NCI-H748 (cell line): ENCODE measurements at regions not wholly inside any gene's neighbourhood (a gene's known extent, or its start where the extent isn't known, plus 50 kb on each side); places are given as distances from the start of the nearest gene placed in this dataset.
"Not testable (repeated sequence)": the region's sequence is repeated elsewhere in the genome, so short reads cannot be mapped to it uniquely, and the experiment has no call there.

Source experiments
- DNase-seq: peaks from one replicate; lab custom pipeline; 2025; ENCODE audit not compliant: unreplicated experiment; lab: John Stamatoyannopoulos, UW

DNA sequence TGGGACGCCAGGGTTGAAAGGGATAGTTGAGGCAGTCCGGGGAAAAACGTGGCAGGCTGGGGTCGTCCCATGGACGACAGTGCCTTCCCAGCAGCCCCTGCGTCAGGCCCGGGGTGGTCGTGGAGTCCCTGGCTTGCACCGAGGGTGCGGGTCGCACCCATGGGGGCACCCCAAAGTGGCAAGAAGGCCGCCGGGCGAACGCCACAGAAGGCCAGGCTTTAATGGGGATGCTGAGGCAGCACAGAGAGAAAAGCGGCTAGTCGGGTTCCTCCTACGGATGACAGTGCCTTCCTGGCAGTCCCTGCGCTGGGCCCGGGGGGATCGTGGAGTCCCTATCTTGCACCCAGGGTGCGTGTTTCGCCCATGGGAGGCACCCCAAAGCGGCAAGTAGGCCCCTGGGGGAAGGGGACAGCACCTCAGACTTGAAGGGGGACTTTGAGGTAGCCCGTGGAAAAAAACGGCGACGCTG lies 158.6 kb upstream of the ALG10B start:
- DNase-seq: no peak

DNA sequence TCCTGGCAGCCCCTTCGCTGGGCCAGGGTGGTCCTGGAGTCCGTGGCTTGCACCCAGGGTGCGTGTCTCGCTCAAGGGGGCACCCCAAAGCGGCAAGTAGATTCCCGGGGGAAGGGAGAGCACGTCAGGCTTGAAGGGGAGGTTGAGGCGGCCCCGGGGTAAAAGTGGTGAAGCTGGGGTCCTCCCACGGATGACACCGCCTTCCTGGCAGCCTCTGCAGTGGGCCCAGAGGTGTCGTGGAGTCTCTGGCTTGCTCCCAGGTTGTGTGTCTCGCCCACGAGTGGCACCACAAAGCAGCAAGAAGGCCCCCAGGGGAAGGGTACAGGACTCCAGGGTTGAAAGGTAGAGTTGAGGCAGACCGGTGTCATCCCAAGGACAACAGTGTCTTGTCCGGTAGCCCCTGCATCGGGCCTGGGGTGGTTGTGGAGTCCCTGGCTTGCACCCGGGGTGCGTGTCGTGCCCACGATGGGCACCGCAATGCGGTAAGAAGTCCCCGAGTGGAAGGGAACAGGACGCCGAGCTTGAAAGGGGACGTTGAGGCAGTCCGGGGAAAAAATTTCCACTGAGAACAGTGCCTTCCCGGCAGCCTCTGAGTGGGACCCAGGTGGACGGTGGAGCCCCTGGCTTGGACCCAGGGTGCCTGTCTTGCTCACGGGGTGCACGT lies 158.0 kb upstream of the ALG10B start:
- DNase-seq: no peak

DNA sequence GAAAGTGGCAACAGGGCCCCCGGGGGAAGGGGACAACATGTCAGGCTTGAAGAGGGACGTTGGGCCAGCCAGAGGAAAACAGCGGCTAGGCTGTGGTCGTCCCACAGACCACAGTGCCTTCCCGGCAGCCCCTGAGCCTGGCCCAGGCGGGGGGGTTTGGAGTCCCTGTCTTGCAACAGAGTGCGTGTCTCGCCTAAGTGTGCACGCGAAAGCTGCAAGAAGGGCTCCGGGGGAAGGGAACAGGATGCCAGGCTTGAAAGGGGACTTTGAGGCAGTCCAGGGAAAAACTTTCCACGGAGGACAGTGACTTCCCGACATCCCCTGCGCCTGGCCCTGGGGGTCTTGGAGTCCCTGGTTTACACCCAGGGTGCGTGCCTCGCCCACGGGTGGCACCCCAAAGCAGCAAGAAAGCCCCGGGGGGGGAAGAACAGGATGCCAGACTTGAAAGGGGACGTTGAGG lies 157.5 kb upstream of the ALG10B start:
- peak; percentile 17 for DNase-seq

DNA sequence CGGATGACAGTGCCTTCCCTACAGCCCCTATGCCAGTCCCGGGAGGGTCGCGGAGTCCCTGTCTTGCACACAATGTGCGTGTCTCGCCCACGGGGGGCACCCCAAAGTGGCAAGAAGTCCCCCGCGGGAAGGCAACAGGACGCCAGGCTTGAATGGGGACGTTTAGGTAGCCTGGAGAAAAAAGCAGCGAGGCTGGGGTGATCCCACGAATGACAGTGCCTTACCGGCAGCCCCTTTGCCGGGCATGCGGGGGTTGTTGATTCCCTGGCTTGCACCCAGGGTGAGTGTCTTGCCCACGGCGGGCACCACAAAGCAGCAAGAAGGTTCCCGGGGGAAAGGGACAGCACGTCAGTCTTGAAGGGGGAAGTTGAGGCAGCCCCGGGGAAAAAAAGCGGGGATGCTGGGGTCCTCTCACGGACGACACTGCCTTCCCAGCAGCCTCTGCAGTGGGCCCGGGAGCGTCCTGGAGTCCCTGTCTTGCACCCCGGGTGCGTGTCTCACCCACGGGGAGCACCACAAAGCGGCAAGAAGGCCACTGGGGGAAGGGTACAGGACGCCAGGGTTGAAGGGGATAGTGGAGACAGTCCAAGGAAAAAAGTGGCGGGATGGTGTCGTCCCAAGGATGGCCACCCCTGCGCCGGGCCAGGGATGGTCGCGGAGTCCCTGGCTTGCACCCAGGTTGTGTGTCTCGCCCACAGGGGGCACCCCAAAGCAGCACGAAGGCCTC lies 156.8 kb upstream of the ALG10B start:
- DNase-seq: no peak

DNA sequence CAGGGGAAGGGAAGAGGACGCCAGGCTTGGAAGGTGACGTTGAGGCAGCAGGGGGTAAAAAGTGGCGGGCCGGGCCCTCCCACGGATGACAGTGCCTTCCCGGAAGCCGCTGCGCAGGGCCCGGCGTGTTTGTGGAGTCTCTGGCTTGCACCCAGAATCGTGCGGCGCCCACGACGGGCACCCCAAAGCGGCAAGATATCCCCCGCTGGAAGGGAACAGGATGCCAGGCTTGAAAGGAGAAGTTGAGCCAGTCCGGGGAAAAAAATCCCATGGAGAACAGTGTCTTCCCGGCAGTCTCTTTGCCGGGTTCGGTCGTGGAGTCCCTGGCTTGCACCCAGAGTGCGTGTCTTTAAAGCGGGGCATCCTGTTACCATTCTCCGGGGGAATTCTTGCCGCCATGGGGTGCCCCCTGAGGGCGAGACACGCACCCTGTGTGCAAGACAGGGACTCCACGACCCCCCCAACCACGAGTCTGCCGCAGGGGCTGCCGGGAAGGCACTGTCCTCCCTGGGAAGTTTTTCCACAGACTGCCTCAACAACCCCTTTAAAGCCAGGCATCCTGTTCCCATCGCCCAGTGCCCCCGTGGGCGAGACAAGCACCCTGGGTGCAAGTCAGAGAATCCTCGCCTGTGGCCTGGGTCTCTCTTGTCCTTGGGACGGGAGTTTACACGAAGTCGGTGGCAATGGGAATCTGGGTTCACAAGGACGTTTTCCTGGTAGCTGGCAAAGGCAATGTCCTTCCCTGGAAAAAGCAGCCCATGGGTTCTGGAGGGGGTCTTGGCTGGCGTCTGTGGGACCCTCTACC lies 156.1 kb upstream of the ALG10B start:
- DNase-seq: peak; percentile 20

DNA sequence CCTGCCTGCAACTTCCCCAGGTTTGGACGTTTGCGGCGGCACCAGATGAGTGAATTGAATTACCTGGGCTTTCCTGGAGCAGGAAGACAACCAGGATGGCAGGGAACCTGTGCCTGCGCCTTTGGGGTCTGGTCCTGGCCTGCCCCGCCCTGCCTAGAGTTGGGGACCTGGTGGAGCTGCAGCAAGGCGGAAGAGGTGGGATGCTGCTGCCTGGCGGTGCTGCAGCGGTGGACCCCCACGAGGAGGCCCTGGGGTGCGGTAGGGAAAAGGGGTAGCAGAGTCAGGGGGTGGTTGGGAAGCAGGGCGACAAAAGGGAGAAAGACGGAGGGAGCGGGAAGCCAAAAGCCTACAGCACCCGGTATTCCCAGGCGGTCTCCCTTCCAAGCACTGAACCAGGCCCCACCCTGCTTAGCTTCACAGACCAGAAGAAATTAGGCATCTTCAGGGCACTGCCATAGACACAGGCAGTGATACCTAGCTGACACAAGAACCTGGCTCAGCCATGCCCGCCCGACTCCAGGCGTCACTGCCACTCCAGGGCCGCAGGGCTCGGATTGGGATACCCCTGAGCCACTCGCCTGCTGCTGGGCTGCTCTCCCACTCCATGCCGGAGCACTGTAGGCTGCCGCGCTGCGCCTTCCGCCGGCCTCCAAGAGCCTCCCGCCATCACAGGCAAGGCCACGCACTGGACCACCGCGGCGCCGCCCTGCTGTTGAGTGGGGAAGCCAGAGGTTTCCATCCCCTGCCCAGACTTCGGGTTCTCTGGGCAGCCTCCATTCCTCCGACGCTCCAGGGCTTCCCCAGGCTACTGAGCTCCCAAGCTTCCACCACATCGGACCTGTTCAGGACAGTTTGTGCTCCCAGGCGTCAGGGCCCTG lies 155.2 kb upstream of the ALG10B start:
- DNase-seq: no peak

DNA sequence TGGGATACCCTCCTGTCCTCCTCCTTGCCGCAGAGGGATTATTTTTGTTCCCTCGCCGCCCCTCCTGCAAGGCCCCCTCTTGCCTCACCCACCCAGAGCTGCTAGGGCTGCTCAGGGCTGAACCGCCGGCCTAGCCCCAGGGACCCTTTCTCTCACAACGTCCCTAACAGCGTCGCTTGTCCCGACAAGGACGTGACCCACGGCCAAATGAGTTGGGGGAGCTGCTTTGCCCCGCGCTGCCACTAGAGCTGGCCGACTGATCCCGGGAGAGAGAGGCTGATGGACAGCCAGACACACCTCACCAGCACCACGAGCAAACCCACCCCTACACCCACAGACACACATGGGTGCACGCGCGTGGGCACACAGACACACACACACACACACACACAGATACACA lies 154.6 kb upstream of the ALG10B start:
- no peak for DNase-seq

DNA sequence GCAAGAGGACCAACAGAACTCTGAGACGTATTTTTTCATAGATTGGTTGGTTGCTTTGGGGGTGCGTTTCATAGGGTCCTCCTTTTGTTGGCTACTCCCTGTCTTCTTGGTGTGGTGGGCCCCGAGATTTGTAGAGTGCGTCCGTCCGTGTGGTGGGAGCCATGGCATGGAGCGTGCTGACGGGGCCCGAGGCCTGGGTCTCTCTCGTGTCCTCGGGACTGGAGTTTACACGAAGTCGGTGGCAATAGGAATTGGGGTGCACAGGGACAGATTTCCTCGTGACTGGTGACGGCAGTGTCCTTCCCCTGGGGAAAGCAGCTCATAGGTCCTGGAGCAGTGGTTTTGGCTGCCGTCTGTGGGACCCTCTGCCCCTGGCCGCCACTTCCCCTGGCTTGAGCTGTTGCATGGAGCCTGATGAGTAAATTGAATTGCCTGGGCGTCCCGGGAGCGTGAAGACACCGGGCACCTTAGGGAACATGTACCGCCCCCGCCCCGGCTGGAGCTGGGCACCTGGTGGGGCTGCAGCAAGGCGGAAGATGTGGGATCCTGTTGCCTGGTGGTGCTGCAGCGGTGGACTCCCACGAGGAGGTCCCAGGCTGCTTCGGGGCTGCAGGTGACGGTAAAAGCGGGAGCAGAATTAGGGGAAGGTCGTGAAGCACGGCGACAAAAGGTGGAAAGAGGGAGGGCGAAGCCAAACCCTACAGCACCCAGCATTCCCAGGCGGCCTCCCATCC lies 153.7 kb upstream of the ALG10B start:
- DNase-seq: no peak

DNA sequence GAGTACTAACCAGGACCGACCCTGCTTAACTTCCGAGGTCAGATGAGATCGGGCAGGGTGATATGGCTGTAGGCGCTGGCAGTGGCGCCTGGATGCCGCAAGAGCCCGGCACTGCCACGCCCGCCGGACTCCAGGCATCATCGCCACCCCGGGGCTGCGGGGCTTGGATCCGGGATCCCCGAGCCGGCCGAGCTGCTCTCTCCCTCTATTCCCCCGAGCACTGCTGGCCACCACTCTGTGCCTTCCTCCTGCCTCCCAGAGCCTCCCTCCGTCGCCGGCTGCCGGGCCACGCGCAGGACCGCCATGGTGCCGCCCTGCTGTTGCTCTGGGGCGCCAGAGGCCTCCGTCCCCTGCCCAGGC lies 153.2 kb upstream of the ALG10B start:
- DNase-seq: peak; percentile 12

DNA sequence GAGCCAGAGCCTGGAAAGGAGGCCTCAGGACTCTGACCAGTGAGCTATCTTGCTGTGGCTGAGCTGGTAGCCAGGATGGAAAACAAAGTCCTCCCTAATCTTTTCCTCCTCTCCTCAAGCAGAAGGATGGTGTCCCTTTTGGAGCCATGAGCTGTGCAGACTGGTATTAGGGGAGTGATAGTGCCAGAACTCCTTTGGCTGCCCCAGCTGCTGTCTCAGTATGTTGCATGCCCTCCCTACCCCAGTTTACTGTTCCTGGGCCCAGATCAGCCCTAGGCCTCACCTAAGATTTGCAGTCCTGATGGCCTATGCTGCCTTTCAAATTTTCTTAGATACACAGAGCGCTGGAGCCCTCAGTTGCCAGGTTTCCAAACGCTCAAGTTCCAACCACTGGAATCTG lies 150.3 kb upstream of the ALG10B start:
- no peak for DNase-seq

DNA sequence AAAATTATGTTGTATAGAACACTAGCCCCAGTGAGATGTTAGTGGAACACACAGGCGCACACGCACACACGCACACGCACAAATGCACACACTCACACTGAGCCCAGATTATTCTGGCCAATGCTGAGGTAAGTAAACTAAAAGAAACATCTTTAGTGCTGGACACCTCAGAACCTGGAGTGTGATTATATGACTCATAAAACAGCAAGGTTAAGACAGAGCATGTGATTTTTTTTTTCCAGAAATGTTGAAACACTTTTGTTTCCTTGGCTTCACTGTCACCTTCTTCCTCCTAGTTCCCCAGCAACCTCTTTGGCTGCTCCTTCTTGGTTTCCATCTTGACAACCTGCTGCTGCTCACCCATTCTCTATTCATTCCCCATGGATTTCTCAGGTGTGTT lies 141.0 kb upstream of the ALG10B start:
- no peak for DNase-seq

DNA sequence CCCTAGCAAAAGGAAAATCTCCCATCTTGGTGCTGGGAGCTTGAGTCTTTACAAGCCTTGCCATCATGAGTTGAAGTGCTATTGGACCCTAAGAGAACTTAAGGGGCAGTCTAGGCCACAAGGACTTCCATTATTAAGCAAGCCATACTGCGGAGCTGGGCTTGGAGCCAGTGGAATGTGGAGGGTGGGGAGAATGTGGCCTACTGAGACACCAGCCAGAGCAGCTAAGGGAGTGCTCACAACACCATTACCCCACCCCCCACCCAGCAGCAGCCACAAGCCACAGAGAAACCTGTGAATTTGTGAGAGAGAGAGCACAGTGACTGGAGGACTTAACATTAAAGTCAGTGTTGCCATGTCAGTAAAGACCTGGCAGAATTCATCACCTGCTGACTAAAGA lies 133.0 kb upstream of the ALG10B start:
- not testable (repeated sequence) for DNase-seq

DNA sequence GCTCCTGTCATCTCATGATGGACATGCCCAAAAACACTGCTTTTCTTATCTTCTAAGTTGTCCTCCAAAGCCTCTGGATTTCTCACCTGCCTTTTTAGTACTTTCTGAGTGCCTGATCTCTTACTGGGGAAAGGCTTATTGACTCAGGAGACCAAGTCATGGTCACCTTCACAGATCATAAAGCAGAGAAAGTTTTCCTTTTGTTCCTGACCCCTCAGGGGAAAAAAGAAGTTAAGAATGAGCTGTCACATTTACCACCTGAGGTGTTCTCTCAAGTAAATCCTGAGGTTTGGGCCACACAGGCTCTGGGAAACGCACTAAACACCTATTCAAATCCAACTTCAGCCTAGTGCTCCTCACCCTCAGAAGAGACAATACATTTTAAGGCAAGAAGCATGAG lies 119.3 kb upstream of the ALG10B start:
- not testable (repeated sequence) for DNase-seq

DNA sequence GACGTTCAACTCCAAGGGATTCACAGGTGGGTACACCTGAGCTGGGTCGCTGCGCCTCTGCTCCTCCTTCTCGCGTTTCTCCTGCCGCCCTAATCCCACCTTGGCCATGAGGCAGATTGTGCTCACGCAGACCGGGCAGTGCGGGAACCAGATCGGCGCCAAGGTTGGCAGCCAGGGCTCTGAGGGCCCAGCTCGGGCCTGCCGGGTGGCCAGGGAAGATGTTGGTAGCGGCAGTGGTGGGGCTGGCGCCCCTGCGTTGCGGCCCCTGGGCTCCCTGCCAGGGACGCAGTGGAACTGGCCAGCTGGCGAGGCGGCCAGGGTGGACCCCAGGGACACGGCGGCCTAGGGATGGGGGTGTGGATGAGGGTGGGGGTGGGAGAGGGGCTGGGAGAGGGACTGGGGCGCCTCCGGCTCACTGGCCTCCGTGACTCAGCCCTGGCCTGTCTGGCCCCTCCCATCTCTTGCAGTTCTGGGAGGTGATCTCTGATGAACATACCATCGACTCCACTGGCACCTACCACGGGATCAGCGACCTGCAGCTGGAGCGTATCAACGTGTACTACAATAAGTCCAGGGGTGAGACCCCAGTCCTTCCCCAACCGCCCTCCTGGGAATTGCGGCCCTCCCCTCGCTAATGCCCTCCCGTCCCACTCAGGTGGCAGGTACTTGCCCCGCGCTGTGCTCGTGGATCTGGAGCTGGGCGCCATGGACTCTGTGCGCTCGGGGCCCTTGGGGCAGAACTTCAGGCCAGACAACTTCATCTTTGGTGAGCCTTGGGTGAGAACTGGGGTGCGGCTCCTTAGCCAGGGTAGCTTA lies 114.9 kb upstream of the ALG10B start:
- DNase-seq: no peak

DNA sequence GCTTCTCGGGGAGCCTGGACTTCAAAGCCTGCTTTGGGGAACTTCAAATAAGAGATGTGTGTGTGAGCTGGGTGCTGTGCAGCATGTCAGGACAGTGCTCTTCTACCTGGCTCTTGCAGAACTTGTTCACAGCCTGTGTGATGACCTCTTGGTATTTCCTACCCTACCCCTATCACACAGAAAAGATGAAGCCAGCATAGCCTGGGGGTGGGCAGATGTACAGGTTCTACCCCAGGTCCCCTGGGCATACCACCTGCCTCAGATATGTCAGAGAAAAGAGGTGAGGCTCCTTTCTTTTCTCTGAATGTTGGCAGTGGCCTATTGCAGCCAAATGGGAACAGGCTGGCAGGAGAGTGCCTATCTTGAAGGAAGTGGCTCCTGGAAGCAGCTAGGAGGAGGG lies 111.7 kb upstream of the ALG10B start:
- DNase-seq: no peak

DNA sequence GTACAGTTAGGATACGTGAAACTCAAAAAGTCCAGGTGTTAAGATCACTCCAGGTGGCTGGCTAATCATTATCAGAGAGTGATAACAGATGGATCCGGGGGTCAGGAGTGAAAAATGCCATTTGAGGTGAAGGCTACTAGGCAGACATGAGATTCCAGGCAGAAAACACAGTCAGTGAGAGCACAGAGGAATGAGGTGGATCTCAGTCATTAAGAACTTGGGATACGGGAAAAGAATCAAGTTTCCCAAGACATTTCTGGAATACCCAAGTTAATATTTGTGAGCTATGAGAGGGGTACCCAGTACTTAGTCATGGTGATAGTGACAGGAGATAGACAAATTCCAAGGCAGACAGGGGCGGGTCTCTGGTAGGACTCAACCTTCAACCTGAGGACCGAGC lies 94.6 kb upstream of the ALG10B start:
- DNase-seq: no peak

DNA sequence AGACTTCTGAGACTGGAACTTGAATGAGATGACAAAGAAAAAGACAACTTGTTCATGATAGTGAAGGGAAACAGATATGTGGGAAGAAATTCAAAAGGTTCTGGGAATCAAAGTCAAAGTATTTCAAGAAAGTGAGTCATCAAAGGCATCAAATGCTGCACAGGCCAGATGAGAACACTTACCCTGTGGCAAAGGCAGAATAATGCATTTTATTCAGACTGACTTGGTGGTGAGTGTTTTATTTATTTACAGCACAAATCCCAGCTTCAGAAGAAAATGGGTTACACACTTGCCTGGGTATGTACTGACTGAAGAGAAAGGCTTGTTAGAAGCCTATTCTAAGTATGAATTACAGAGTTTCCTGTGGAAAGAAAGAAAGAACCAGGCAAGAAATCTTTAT lies 78.2 kb upstream of the ALG10B start:
- not testable (repeated sequence) for DNase-seq

DNA sequence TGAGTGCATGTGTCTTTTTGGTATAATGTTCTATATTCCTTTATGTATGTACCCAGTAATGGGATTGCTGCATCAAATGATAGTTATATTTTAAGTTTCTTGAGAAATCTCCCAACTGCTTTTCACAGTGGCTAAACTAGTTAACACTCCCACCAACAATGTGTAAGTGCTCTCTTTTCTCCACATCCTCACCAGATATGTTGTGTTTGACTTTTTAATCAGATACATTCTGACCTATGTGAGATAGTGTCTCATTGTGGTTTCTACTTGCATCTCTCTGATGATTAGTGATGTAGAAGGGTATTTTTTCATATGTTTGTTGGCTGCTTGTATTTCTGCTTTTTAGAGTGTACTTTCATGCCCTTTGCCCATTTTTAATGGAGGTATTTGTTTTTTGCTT lies 62.8 kb upstream of the ALG10B start:
- no peak for DNase-seq

DNA sequence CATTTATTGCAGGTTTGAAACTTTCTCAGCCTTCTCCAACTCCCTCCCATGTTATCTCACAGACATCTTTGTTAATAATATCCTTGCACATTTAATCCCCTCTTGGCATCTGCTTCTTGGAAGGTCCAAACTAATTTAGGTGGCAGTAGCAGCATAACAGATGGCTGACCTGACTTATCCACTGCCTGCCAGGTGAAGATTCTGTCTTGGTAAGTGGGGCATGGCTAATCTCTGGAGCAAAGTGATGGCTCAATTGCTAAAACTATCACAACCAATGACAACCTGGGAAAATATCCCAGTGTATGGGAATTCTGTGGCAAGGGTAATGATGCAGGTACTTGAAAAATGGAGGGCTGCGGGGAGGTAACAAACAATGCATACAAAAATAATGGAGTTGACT lies 58.2 kb upstream of the ALG10B start:
- DNase-seq: no peak
